HepG2 (cell line): ENCODE measurements at regions not wholly inside any gene's neighbourhood (a gene's known extent, or its start where the extent isn't known, plus 50 kb on each side); places are given as distances from the start of the nearest gene placed in this dataset.

Experiments
- ATAC-seq: fragments of 200-7000 bp; cut with Tn5 transposase; 3 replicates; pipeline ENCODE4 v1.9.1; 2020; ENCODE audit warnings: mild to moderate bottlenecking, moderate library complexity
- BruUV-seq: library from RNA; stranded (reverse); fragments of 400-500 nt; replicated peaks from 2 replicates; lab custom pipeline; 2021; lab: Mats Ljungman, UMichigan
- CTCF ChIA-PET: fragments of 300-600 bp; formaldehyde crosslinking; extraction: SDS; loops from one replicate; lab custom pipeline; 2021; ENCODE audit warnings: low total read pairs, inconsistent platforms, low intra/inter-chr PET ratio; lab: Yijun Ruan, JAX
- POLR2A ChIA-PET: fragments of 350-600 bp; sonication (Branson Sonifier 250); formaldehyde crosslinking; loops from one replicate; lab custom pipeline; 2020; ENCODE audit warnings: antibody characterized with exemption, inconsistent platforms; lab: Yijun Ruan, JAX
- DNase-seq: peaks from one replicate; pipeline ENCODE4 v3.0.0-alpha.2; 2015; ENCODE audit warnings: low spot score
- FAIRE-seq: peaks from 3 replicates; lab custom pipeline; 2011; peaks lifted over from hg19 to GRCh38; lab: Jason Lieb, UNC
- H2AFZ ChIP-seq: one replicate; pipeline ENCODE4 v1.6.1; 2011; ENCODE audit warnings: low read length, inconsistent platforms
- H3K27ac ChIP-seq: fragments of 300-600 bp; 3 replicates; pipeline ENCODE4 v1.8.0; 2011; ENCODE audit warnings: mixed run types, mild to moderate bottlenecking, mixed read lengths, low read length, inconsistent platforms; ENCODE audit not compliant: insufficient read depth; ENCODE audit errors: extremely low read length
- H3K27me3 ChIP-seq, 2 experiments: fragments of 200-600 bp in 1 of 2; 2 replicates in 1 of 2; 3 replicates in 1 of 2; pipeline versions ENCODE4 v1.6.0 to v1.8.0; 2011; ENCODE audit warnings: low read length in 2 of 2, mild to moderate bottlenecking in 2 of 2, moderate library complexity in 2 of 2, inconsistent platforms in 1 of 2; ENCODE audit not compliant: insufficient read depth in 2 of 2, control insufficient read depth in 1 of 2
- H3K36me3 ChIP-seq, 2 experiments: fragments of 200-600 bp in 1 of 2; replicated peaks in 1 of 2; 2 replicates in 1 of 2; 3 replicates in 1 of 2; pipeline versions ENCODE4 v1.5.1 to v1.8.0; 2011; ENCODE audit warnings: low read length in 2 of 2, inconsistent platforms in 1 of 2; ENCODE audit not compliant: insufficient read depth in 2 of 2, control insufficient read depth in 1 of 2
- H3K4me1 ChIP-seq: 2 replicates; pipeline ENCODE4 v1.5.1; 2012; ENCODE audit warnings: low read length, inconsistent platforms; ENCODE audit not compliant: insufficient read depth
- H3K4me2 ChIP-seq: 2 replicates; pipeline ENCODE4 v1.6.0; 2011; ENCODE audit warnings: low read depth, low read length, inconsistent platforms
- H3K4me3 ChIP-seq, 3 experiments: fragments of 200-600 bp in 1 of 3; sonication (generic), shearing (Covaris generic) in 1 of 3; replicated peaks in 1 of 3; 2 replicates each; pipeline ENCODE4 v1.5.1; 2011 to 2016; ENCODE audit warnings: low read length in 3 of 3, inconsistent platforms in 2 of 3, low read depth in 2 of 3, mild to moderate bottlenecking in 2 of 3, control low read depth in 1 of 3, mixed read lengths in 1 of 3; ENCODE audit not compliant: insufficient read depth in 1 of 3
- H3K79me2 ChIP-seq: one replicate; pipeline ENCODE4 v1.6.1; 2011; ENCODE audit warnings: low read length, inconsistent platforms; ENCODE audit not compliant: insufficient read depth
- H3K9ac ChIP-seq: 2 replicates; pipeline ENCODE4 v1.6.0; 2011; ENCODE audit warnings: mild to moderate bottlenecking, low read depth, low read length, inconsistent platforms; ENCODE audit not compliant: insufficient read depth
- H3K9me3 ChIP-seq: 2 replicates; pipeline ENCODE4 v1.5.1; 2012; ENCODE audit warnings: mild to moderate bottlenecking, low read length
- H4K20me1 ChIP-seq: 2 replicates; pipeline ENCODE4 v1.6.0; 2011; ENCODE audit warnings: inconsistent platforms, mild to moderate bottlenecking, low read length, moderate library complexity; ENCODE audit not compliant: insufficient read depth
- CHCHD3 ChIP-seq: sonication (generic); formaldehyde crosslinking; IDR thresholded peaks from 2 replicates; pipeline ENCODE4 v1.8.0; 2022; ENCODE audit warnings: mild to moderate bottlenecking, missing genetic modification reagents, moderate library complexity
- DNMT3B ChIP-seq: conservative IDR thresholded peaks from 2 replicates; pipeline ENCODE4 v1.6.1; 2016; ENCODE audit warnings: missing biosample characterization, control low read depth
- GLMP ChIP-seq: sonication (generic); formaldehyde crosslinking; IDR thresholded peaks from 2 replicates; pipeline ENCODE4 v1.9.0; 2021; ENCODE audit warnings: missing genetic modification reagents, mild to moderate bottlenecking, borderline replicate concordance
- KDM1A ChIP-seq: IDR thresholded peaks from 2 replicates; pipeline ENCODE4 v1.6.1; 2016; ENCODE audit warnings: missing compliant biosample characterization
- KLF16 ChIP-seq, 2 experiments: sonication (generic) in 1 of 2; formaldehyde crosslinking in 1 of 2; IDR thresholded peaks; 2 replicates each; pipeline versions ENCODE4 v1.6.1 to v1.8.0; 2016 to 2023; ENCODE audit warnings: missing genetic modification reagents in 2 of 2, missing compliant biosample characterization in 1 of 2
- MYNN ChIP-seq: sonication (generic); formaldehyde crosslinking; IDR thresholded peaks from 2 replicates; pipeline ENCODE4 v1.4.0; 2020; ENCODE audit warnings: mild to moderate bottlenecking, low read depth, missing genetic modification reagents
- NCOA5 ChIP-seq: sonication (generic); formaldehyde crosslinking; IDR thresholded peaks from 2 replicates; pipeline ENCODE4 v1.4.0; 2020; ENCODE audit warnings: missing genetic modification reagents
- SSRP1 ChIP-seq: IDR thresholded peaks from 2 replicates; pipeline ENCODE4 v1.6.1; 2016; ENCODE audit warnings: control low read depth
- SUZ12 ChIP-seq: fragments of 150-350 bp; IDR thresholded peaks from 2 replicates; pipeline ENCODE4 v1.6.1; 2014; ENCODE audit warnings: low read depth, low read length
- ZBTB49 ChIP-seq: sonication (generic); formaldehyde crosslinking; IDR thresholded peaks from 2 replicates; pipeline ENCODE4 v1.4.0; 2020; ENCODE audit warnings: missing genetic modification reagents, borderline replicate concordance
- ZBTB8A ChIP-seq: sonication (generic); formaldehyde crosslinking; IDR thresholded peaks from 2 replicates; pipeline ENCODE4 v1.4.0; 2020; ENCODE audit warnings: mild to moderate bottlenecking, low read depth, missing genetic modification reagents, borderline replicate concordance
- ZNF138 ChIP-seq: sonication (generic); formaldehyde crosslinking; IDR thresholded peaks from 2 replicates; pipeline ENCODE4 v1.5.0; 2020; ENCODE audit warnings: mild to moderate bottlenecking, low read depth, missing genetic modification reagents
- ZNF501 ChIP-seq: sonication (generic); formaldehyde crosslinking; IDR thresholded peaks from 2 replicates; pipeline ENCODE4 v1.5.1; 2020; ENCODE audit warnings: mild to moderate bottlenecking, moderate library complexity, missing genetic modification reagents
- ZNF569 ChIP-seq: sonication (generic); formaldehyde crosslinking; IDR thresholded peaks from 2 replicates; pipeline ENCODE4 v1.5.0; 2020; ENCODE audit warnings: mild to moderate bottlenecking, missing genetic modification reagents, moderate library complexity, borderline replicate concordance
- ZZZ3 ChIP-seq: sonication (generic); formaldehyde crosslinking; IDR thresholded peaks from 2 replicates; pipeline ENCODE4 v1.4.0; 2020; ENCODE audit warnings: missing genetic modification reagents, mild to moderate bottlenecking, borderline replicate concordance
- WGBS: methylation state at CpG from one replicate; pipeline ENCODE4 v1.1.6; 2017; ENCODE audit warnings: low lambda C conversion rate; 5-methylcytosine and 5-hydroxymethylcytosine counted together
- in situ Hi-C: cut with HindIII; loops from 2 replicates; pipeline ENCODE4 v1.10.0; 2017; ENCODE audit warnings: low pct_unique_long_range_greater_than_20kb; ENCODE audit not compliant: extremely low pct_ligation_motif_present
- intact Hi-C: fragments of 100-400 bp; cut with micrococcal nuclease; formaldehyde crosslinking; loops from one replicate; pipeline ENCODE4 v1.10.0; 2022; ENCODE audit not compliant: unreplicated experiment
- TF ChIP-seq, protein P1 (sequence below): IDR thresholded peaks from 2 replicates; pipeline ENCODE4 v1.6.1; 2016
- TF ChIP-seq, protein P2 (sequence below): IDR thresholded peaks from 2 replicates; pipeline ENCODE4 v1.6.1; 2016; ENCODE audit warnings: mild to moderate bottlenecking

- FAIRE-seq, result no peak
- no peak overlapping the region for H3K27ac ChIP-seq
- 48% methylated on average over 11 of the region's 11 CpGs for WGBS
- CTCF ChIA-PET, result no interaction called here
- ATAC-seq, result no peak
- TF ChIP-seq CHCHD3 (CRISPR knock-in tag) (no peak), DNMT3B (no peak), KLF16 (CRISPR knock-in tag; IDR thresholded peaks at IDR 0.05) (no peak), ZBTB8A (CRISPR knock-in tag) (no peak), KDM1A (no peak), ZZZ3 (CRISPR knock-in tag) (no peak), GLMP (CRISPR knock-in tag) (no peak), NCOA5 (CRISPR knock-in tag) (no peak), ZBTB49 (CRISPR knock-in tag) (no peak), MYNN (CRISPR knock-in tag) (no peak), SUZ12 (no peak), ZNF138 (no peak), ZNF569 (no peak), ZNF501 (CRISPR knock-in tag) (no peak), SSRP1 (CRISPR knock-in tag) (no peak)
- TF ChIP-seq, protein P1, sequence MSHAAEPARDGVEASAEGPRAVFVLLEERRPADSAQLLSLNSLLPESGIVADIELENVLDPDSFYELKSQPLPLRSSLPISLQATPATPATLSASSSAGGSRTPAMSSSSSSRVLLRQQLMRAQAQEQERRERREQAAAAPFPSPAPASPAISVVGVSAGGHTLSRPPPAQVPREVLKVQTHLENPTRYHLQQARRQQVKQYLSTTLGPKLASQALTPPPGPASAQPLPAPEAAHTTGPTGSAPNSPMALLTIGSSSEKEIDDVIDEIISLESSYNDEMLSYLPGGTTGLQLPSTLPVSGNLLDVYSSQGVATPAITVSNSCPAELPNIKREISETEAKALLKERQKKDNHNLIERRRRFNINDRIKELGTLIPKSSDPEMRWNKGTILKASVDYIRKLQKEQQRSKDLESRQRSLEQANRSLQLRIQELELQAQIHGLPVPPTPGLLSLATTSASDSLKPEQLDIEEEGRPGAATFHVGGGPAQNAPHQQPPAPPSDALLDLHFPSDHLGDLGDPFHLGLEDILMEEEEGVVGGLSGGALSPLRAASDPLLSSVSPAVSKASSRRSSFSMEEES (CRISPR knock-in tag), result no peak
- TF ChIP-seq, protein P2, sequence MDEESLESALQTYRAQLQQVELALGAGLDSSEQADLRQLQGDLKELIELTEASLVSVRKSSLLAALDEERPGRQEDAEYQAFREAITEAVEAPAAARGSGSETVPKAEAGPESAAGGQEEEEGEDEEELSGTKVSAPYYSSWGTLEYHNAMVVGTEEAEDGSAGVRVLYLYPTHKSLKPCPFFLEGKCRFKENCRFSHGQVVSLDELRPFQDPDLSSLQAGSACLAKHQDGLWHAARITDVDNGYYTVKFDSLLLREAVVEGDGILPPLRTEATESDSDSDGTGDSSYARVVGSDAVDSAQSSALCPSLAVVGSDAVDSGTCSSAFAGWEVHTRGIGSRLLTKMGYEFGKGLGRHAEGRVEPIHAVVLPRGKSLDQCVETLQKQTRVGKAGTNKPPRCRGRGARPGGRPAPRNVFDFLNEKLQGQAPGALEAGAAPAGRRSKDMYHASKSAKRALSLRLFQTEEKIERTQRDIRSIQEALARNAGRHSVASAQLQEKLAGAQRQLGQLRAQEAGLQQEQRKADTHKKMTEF (CRISPR knock-in tag), result no peak
- in situ Hi-C loops, result no loop called here
- no peaks in the 10 kb centered on the region for H4K20me1 ChIP-seq
- H3K79me2 ChIP-seq, result no peaks in the 10 kb centered on the region
- H3K4me1 ChIP-seq, result no peaks in the 10 kb centered on the region
- intact Hi-C loops, result no loop called here
- POLR2A ChIA-PET, result no interaction called here
- H2AFZ ChIP-seq, result no peak overlapping the region
- no peaks in the 10 kb centered on the region for H3K9me3 ChIP-seq
- no TSS peak for BruUV-seq
- no peaks in the 10 kb centered on the region for H3K36me3 ChIP-seq
- H3K27me3 ChIP-seq, result 0 out of 5 replicates have a peak, but pooled peaks cover 0 to 6% of the 10 kb centered on the region in 2 experiments
- H3K4me2 ChIP-seq, result no peak overlapping the region
- DNase-seq, result no peak
- no peak overlapping the region for H3K4me3 ChIP-seq
- H3K9ac ChIP-seq, result no peak overlapping the region
These were observed 78.2 kb upstream of the EEF1E1 start for GRCh38 chr6:8180327-8181159.
